ENCODE measurements at regions not wholly inside any gene's neighbourhood (a gene's known extent, or its start where the extent isn't known, plus 50 kb on each side); places are given as distances from the start of the nearest gene placed in this dataset.
A peak's percentile ranks its signal among the peaks of the same experiment; 100 is the strongest.

DNA sequence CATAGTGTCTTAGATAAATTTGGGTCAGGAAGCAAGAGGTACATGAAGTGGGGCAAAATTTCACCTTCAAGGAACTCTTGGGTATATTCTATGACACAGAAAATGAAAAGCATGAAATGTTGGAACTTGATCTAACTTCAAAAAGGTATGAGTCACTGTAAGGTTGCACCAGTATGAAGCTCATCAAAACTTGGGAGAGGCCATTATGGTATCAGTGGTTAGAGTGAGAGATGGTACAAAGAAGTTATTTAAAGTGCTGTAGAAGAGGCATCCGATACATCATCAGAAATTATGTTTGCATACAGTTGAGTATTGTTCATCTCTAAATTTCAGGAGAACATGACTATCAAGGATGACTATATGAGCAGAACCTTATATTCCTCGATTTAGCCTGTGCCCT, 302.9 kb upstream of the SUCLG2 start:
- H4K91ac ChIP-seq (ENCODE audit: low read depth, low read length, poor library complexity), result no peak overlapping the region
- no peak overlapping the region for H2AK5ac ChIP-seq (ENCODE audit: low read depth, low read length)
- H2AFZ ChIP-seq (ENCODE audit: low read length), result no peak overlapping the region
- WGBS, 2 donors (ENCODE audit: extremely low coverage in 2 of 2, insufficient read length in 2 of 2, insufficient replicate concordance in 1 of 2), result no CpG with 5 or more reads among the region's 2 CpGs
- no peak overlapping the region for H3K23ac ChIP-seq (ENCODE audit: low read depth, low read length, poor library complexity)
- H3K27me3 ChIP-seq (ENCODE audit: control insufficient read depth in 3 of 3, insufficient read depth in 3 of 3, low read depth in 1 of 3, low read length in 3 of 3), result no peaks in the 10 kb centered on the region
- no peak overlapping the region for H2BK5ac ChIP-seq (ENCODE audit: low read length)
- H3K4me1 ChIP-seq (ENCODE audit: control insufficient read depth in 2 of 2, insufficient read depth in 1 of 2, low read depth in 1 of 2, low read length in 2 of 2), result no peaks in the 10 kb centered on the region
- no peak overlapping the region for H3K4me2 ChIP-seq (ENCODE audit: insufficient read depth, low read length, poor library complexity, severe bottlenecking)
- H4K8ac ChIP-seq (ENCODE audit: low read depth, low read length), result no peak overlapping the region
- H3K14ac ChIP-seq (ENCODE audit: low read length), result no peak overlapping the region
- DNase-seq (ENCODE audit: low spot score), result no peak
- H3K27ac ChIP-seq (replicated peaks; ENCODE audit: low read length), result no peak overlapping the region
- H3K18ac ChIP-seq (ENCODE audit: low read length), result no peak overlapping the region
- no peaks in the 10 kb centered on the region for H3K36me3 ChIP-seq (replicated peaks in 1 of 2; ENCODE audit: control insufficient read depth in 2 of 2, insufficient read depth in 2 of 2, low read length in 2 of 2)
- H3K79me1 ChIP-seq (ENCODE audit: low read depth, low read length), result no peaks in the 10 kb centered on the region
- no peak overlapping the region for H2BK12ac ChIP-seq (ENCODE audit: low read length)
- H3K4me3 ChIP-seq (ENCODE audit: low read length in 2 of 2), result no peak overlapping the region
- no peak overlapping the region for H3K9ac ChIP-seq (ENCODE audit: low read depth, low read length, poor library complexity)
- H3K4ac ChIP-seq (ENCODE audit: low read length), result no peak overlapping the region
- no peak overlapping the region for H2BK15ac ChIP-seq (ENCODE audit: low read length)
- H2BK120ac ChIP-seq (ENCODE audit: low read depth, low read length), result no peak overlapping the region
- no peaks in the 10 kb centered on the region for H3K9me3 ChIP-seq (replicated peaks in 1 of 2; ENCODE audit: control insufficient read depth in 2 of 2, insufficient read depth in 1 of 2, low read depth in 1 of 2, low read length in 2 of 2)

DNA sequence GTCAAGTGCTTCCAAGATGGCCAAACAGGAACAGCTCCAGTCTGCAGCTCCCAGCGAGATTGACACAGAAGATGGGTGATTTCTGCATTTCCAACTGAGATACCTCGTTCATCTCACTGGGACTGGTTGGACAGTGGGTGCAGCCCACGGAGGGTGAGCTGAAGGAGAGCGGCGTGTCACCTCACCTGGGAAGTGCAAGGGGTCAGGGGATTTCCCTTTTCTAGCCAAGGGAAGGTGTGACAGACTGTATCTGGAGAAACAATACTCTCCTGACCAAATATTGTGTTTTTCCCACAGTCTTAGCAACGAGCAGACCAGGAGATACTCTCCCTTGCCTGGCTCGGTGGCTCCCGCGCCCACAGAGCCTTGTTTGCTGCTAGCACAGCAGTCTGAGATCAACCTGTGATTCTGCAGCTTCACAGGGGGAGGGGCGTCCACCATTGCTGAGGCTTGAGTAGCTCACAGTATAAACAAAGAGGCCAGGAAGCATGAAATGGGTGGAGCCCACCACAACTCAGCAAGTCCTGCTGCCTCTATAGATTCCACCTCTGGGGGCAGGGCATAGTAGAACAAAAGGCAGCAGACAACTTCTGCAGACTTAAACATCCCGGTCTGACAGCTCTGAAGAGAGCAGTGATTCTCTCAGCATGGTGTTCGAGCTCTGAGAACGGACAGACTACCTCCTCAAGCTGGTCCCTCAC, 293.5 kb upstream of the SUCLG2 start:
- Histone ChIP-seq H3K4ac (ENCODE audit: low read length) (no peak overlapping the region), H3K79me1 (ENCODE audit: low read depth, low read length) (no peaks in the 10 kb centered on the region), H3K23ac (ENCODE audit: low read depth, low read length, poor library complexity) (no peak overlapping the region), H3K36me3 (replicated peaks in 1 of 2; ENCODE audit: control insufficient read depth in 2 of 2, insufficient read depth in 2 of 2, low read length in 2 of 2) (no peaks in the 10 kb centered on the region), H3K18ac (ENCODE audit: low read length) (no peak overlapping the region), H3K4me1 (ENCODE audit: control insufficient read depth in 2 of 2, insufficient read depth in 1 of 2, low read depth in 1 of 2, low read length in 2 of 2) (peaks cover 0 to 4% of the 10 kb centered on the region in 2 donors), H3K9me3 (replicated peaks in 1 of 2; ENCODE audit: control insufficient read depth in 2 of 2, insufficient read depth in 1 of 2, low read depth in 1 of 2, low read length in 2 of 2) (peaks cover 0 to 2% of the 10 kb centered on the region in 2 donors), H3K4me2 (ENCODE audit: insufficient read depth, low read length, poor library complexity, severe bottlenecking) (no peak overlapping the region), H2BK12ac (ENCODE audit: low read length) (no peak overlapping the region), H2BK5ac (ENCODE audit: low read length) (no peak overlapping the region), H3K27me3 (ENCODE audit: control insufficient read depth in 3 of 3, insufficient read depth in 3 of 3, low read depth in 1 of 3, low read length in 3 of 3) (no peaks in the 10 kb centered on the region), H3K4me3 (ENCODE audit: low read length in 2 of 2) (peak overlapping the region in 1 of 2 donors; percentile 14), H2AFZ (ENCODE audit: low read length) (peak overlapping the region; percentile 93), H4K91ac (ENCODE audit: low read depth, low read length, poor library complexity) (no peak overlapping the region), H2AK5ac (ENCODE audit: low read depth, low read length) (no peak overlapping the region), H3K9ac (ENCODE audit: low read depth, low read length, poor library complexity) (no peak overlapping the region), H4K8ac (ENCODE audit: low read depth, low read length) (no peak overlapping the region), H2BK120ac (ENCODE audit: low read depth, low read length) (no peak overlapping the region), H3K14ac (ENCODE audit: low read length) (no peak overlapping the region), H3K27ac (replicated peaks; ENCODE audit: low read length) (peak overlapping the region; percentile 37), H2BK15ac (ENCODE audit: low read length) (no peak overlapping the region)
- no CpG with 5 or more reads among the region's 13 CpGs for WGBS, 2 donors (ENCODE audit: extremely low coverage in 2 of 2, insufficient read length in 2 of 2, insufficient replicate concordance in 1 of 2)
- peak; percentile 1 for DNase-seq (ENCODE audit: low spot score)

DNA sequence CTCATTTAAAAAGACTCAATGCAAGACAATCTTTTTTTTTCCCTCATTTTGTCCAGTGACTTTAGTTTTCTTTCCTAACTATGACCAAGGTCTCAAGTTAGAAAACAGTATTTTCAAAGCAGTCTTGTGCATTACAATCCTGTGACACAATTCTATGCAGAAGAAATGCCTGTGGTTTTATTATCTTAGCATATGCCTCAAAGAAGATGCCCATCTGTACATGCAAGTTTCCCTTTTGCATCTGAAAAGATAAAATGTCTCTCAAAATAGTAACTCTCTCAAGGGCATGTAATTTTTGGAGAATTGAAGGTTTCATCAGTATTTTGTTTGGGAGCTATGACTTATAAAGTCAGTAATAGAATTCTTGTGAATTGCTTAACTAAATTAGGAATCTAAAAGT, 292.0 kb upstream of the SUCLG2 start:
- H3K9me3 ChIP-seq (replicated peaks in 1 of 2; ENCODE audit: control insufficient read depth in 2 of 2, insufficient read depth in 1 of 2, low read depth in 1 of 2, low read length in 2 of 2), result peaks cover 0 to 2% of the 10 kb centered on the region in 2 donors
- H2AK5ac ChIP-seq (ENCODE audit: low read depth, low read length), result no peak overlapping the region
- no peak overlapping the region for H3K4ac ChIP-seq (ENCODE audit: low read length)
- no peak overlapping the region for H3K18ac ChIP-seq (ENCODE audit: low read length)
- H3K23ac ChIP-seq (ENCODE audit: low read depth, low read length, poor library complexity), result no peak overlapping the region
- no peak for DNase-seq (ENCODE audit: low spot score)
- H3K36me3 ChIP-seq (replicated peaks in 1 of 2; ENCODE audit: control insufficient read depth in 2 of 2, insufficient read depth in 2 of 2, low read length in 2 of 2), result no peaks in the 10 kb centered on the region
- H2AFZ ChIP-seq (ENCODE audit: low read length), result no peak overlapping the region
- no peaks in the 10 kb centered on the region for H3K27me3 ChIP-seq (ENCODE audit: control insufficient read depth in 3 of 3, insufficient read depth in 3 of 3, low read depth in 1 of 3, low read length in 3 of 3)
- no peak overlapping the region for H3K9ac ChIP-seq (ENCODE audit: low read depth, low read length, poor library complexity)
- no peak overlapping the region for H4K91ac ChIP-seq (ENCODE audit: low read depth, low read length, poor library complexity)
- no peak overlapping the region for H3K14ac ChIP-seq (ENCODE audit: low read length)
- no peak overlapping the region for H2BK120ac ChIP-seq (ENCODE audit: low read depth, low read length)
- no peak overlapping the region for H3K4me2 ChIP-seq (ENCODE audit: insufficient read depth, low read length, poor library complexity, severe bottlenecking)
- no peak overlapping the region for H4K8ac ChIP-seq (ENCODE audit: low read depth, low read length)
- H3K4me3 ChIP-seq (ENCODE audit: low read length in 2 of 2), result no peak overlapping the region
- H2BK5ac ChIP-seq (ENCODE audit: low read length), result no peak overlapping the region
- H2BK15ac ChIP-seq (ENCODE audit: low read length), result no peak overlapping the region
- H3K79me1 ChIP-seq (ENCODE audit: low read depth, low read length), result no peaks in the 10 kb centered on the region
- H2BK12ac ChIP-seq (ENCODE audit: low read length), result no peak overlapping the region
- peaks cover 0 to 4% of the 10 kb centered on the region in 2 donors for H3K4me1 ChIP-seq (ENCODE audit: control insufficient read depth in 2 of 2, insufficient read depth in 1 of 2, low read depth in 1 of 2, low read length in 2 of 2)
- H3K27ac ChIP-seq (replicated peaks; ENCODE audit: low read length), result no peak overlapping the region

DNA sequence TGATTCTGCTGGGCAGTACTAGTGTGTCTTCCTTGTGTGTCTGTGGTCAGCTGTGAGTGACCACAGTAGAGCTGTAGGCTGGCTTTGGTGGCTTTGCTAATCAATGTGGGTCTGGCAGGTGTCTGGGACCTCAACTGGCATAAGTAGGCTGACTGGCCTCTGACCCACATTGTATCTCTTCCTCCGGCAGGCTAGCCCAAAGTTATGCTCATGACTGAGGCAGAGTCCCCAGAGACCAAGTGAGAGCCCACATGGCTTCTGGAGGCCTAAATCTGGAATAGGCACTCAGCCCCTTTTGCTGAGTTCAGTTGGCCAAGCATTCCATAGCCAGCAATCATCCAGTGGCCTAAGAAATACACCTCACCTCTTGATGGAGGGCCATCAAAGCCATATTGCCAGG, 289.1 kb upstream of the SUCLG2 start:
- Histone ChIP-seq H2BK120ac (ENCODE audit: low read depth, low read length) (no peak overlapping the region), H3K36me3 (replicated peaks in 1 of 2; ENCODE audit: control insufficient read depth in 2 of 2, insufficient read depth in 2 of 2, low read length in 2 of 2) (no peaks in the 10 kb centered on the region), H3K23ac (ENCODE audit: low read depth, low read length, poor library complexity) (no peak overlapping the region), H4K91ac (ENCODE audit: low read depth, low read length, poor library complexity) (no peak overlapping the region), H2AK5ac (ENCODE audit: low read depth, low read length) (no peak overlapping the region), H3K4me3 (ENCODE audit: low read length in 2 of 2) (no peak overlapping the region), H3K4me2 (ENCODE audit: insufficient read depth, low read length, poor library complexity, severe bottlenecking) (no peak overlapping the region), H2AFZ (ENCODE audit: low read length) (no peak overlapping the region), H3K79me1 (ENCODE audit: low read depth, low read length) (no peaks in the 10 kb centered on the region), H3K4me1 (ENCODE audit: control insufficient read depth in 2 of 2, insufficient read depth in 1 of 2, low read depth in 1 of 2, low read length in 2 of 2) (peaks cover 0 to 4% of the 10 kb centered on the region in 2 donors), H3K9me3 (replicated peaks in 1 of 2; ENCODE audit: control insufficient read depth in 2 of 2, insufficient read depth in 1 of 2, low read depth in 1 of 2, low read length in 2 of 2) (peaks cover 0 to 2% of the 10 kb centered on the region in 2 donors), H3K4ac (ENCODE audit: low read length) (no peak overlapping the region), H2BK5ac (ENCODE audit: low read length) (no peak overlapping the region), H3K18ac (ENCODE audit: low read length) (no peak overlapping the region), H3K14ac (ENCODE audit: low read length) (no peak overlapping the region), H3K27ac (replicated peaks; ENCODE audit: low read length) (no peak overlapping the region), H4K8ac (ENCODE audit: low read depth, low read length) (no peak overlapping the region), H2BK12ac (ENCODE audit: low read length) (no peak overlapping the region), H3K9ac (ENCODE audit: low read depth, low read length, poor library complexity) (no peak overlapping the region), H2BK15ac (ENCODE audit: low read length) (no peak overlapping the region), H3K27me3 (ENCODE audit: control insufficient read depth in 3 of 3, insufficient read depth in 3 of 3, low read depth in 1 of 3, low read length in 3 of 3) (no peaks in the 10 kb centered on the region)
- no peak for DNase-seq (ENCODE audit: low spot score)
- no CpG with 5 or more reads among the region's 1 CpG for WGBS, 2 donors (ENCODE audit: extremely low coverage in 2 of 2, insufficient read length in 2 of 2, insufficient replicate concordance in 1 of 2)

Measured in neuronal stem cell (in vitro differentiated cells).